ENCODE measurements at regions not wholly inside any gene's neighbourhood (a gene's known extent, or its start where the extent isn't known, plus 50 kb on each side); places are given as distances from the start of the nearest gene placed in this dataset.

- Mint-ChIP-seq H3K9me3 (peaks cover 2% of the 10 kb centered on the region), H3K27me3 (peaks cover 51% of the 10 kb centered on the region), H3K27ac (no peak overlapping the region), H3K36me3 (ENCODE audit: low read depth) (no peaks in the 10 kb centered on the region), H3K4me1 (ENCODE audit: low read depth) (no peaks in the 10 kb centered on the region), H3K4me3 (no peak overlapping the region)
- Histone ChIP-seq H3K4me1 (ENCODE audit: insufficient read depth, low read length) (no peaks in the 10 kb centered on the region), H3K36me3 (ENCODE audit: insufficient read depth, low read length) (no peaks in the 10 kb centered on the region), H3K9me3 (ENCODE audit: control insufficient read depth in 1 of 2, insufficient read depth in 1 of 2, low read length in 2 of 2) (peaks cover 0 to 21% of the 10 kb centered on the region in 2 experiments), H3K4me3 (ENCODE audit: low read length) (no peak overlapping the region), H3K27me3 (ENCODE audit: control insufficient read depth in 1 of 2, insufficient read depth in 2 of 2, low read length in 2 of 2) (peaks cover 9 to 14% of the 10 kb centered on the region in 2 experiments), H3K27ac (ENCODE audit: low read depth in 1 of 2, low read length in 2 of 2) (no peak overlapping the region)
- TF ChIP-seq, protein P1, sequence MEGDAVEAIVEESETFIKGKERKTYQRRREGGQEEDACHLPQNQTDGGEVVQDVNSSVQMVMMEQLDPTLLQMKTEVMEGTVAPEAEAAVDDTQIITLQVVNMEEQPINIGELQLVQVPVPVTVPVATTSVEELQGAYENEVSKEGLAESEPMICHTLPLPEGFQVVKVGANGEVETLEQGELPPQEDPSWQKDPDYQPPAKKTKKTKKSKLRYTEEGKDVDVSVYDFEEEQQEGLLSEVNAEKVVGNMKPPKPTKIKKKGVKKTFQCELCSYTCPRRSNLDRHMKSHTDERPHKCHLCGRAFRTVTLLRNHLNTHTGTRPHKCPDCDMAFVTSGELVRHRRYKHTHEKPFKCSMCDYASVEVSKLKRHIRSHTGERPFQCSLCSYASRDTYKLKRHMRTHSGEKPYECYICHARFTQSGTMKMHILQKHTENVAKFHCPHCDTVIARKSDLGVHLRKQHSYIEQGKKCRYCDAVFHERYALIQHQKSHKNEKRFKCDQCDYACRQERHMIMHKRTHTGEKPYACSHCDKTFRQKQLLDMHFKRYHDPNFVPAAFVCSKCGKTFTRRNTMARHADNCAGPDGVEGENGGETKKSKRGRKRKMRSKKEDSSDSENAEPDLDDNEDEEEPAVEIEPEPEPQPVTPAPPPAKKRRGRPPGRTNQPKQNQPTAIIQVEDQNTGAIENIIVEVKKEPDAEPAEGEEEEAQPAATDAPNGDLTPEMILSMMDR (IDR thresholded peaks at IDR 0.05) = no peak
- ChIA-PET POLR2A (no interaction called here), CTCF (no interaction called here)
- intact Hi-C loops (cut with DNase I, micrococcal nuclease) = no loop called here
- DNase-seq (no peak), ATAC-seq (ENCODE audit: poor library complexity) (no peak)
Measured at GRCh38 chr7:131949659-131950058, 393.2 kb upstream of the PODXL start.

DNA sequence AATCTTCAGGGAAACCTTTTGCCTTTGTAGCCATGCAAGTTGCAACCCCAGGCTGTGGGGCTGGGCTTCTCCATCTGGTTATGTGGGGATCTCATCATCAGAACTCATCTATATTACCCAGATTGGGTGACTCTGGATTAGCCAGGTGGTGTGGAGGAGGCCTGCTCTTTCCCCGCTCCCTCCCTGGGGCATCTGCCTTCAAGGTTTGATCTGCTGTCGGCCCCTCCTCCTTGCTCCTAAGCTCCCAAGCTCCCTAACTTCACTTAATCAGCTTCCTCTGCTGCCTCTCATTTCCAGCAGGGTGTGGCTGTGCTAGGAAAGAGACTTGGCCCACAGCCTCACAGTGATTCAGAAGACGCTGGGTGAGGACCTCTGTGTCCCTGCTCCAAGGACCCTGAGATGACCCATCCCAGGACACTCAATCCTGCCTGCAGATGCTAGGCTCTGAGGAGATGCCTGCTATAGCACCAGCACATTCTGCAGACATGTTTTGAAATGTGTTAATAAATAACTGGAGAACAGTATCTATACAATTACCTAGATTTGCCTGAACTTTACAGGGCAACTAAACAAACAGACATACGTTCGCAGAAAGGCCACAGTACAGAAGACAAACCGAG is 392.1 kb upstream of the PODXL start:
- no peaks in the 10 kb centered on the region for H3K4me1 ChIP-seq (ENCODE audit: insufficient read depth, low read length)
- peaks cover 2% of the 10 kb centered on the region for H3K9me3 Mint-ChIP-seq
- no peaks in the 10 kb centered on the region for H3K36me3 Mint-ChIP-seq (ENCODE audit: low read depth)
- DNase-seq = no peak
- CTCF ChIA-PET = no interaction called here
- intact Hi-C loops (cut with DNase I, micrococcal nuclease) = no loop called here
- H3K4me3 ChIP-seq (ENCODE audit: low read length) = no peak overlapping the region
- no peak overlapping the region for H3K27ac ChIP-seq (ENCODE audit: low read depth in 1 of 2, low read length in 2 of 2)
- peaks cover 0 to 25% of the 10 kb centered on the region in 2 experiments for H3K9me3 ChIP-seq (ENCODE audit: control insufficient read depth in 1 of 2, insufficient read depth in 1 of 2, low read length in 2 of 2)
- H3K27me3 Mint-ChIP-seq = peaks cover 62% of the 10 kb centered on the region
- POLR2A ChIA-PET = no interaction called here
- no peak for ATAC-seq (ENCODE audit: poor library complexity)
- no peaks in the 10 kb centered on the region for H3K36me3 ChIP-seq (ENCODE audit: insufficient read depth, low read length)
- H3K27ac Mint-ChIP-seq = no peak overlapping the region
- H3K4me1 Mint-ChIP-seq (ENCODE audit: low read depth) = no peaks in the 10 kb centered on the region
- H3K27me3 ChIP-seq (ENCODE audit: control insufficient read depth in 1 of 2, insufficient read depth in 2 of 2, low read length in 2 of 2) = peaks cover 9 to 18% of the 10 kb centered on the region in 2 experiments
- H3K4me3 Mint-ChIP-seq = no peak overlapping the region
- TF ChIP-seq, protein P1 (IDR thresholded peaks at IDR 0.05) = no peak

DNA sequence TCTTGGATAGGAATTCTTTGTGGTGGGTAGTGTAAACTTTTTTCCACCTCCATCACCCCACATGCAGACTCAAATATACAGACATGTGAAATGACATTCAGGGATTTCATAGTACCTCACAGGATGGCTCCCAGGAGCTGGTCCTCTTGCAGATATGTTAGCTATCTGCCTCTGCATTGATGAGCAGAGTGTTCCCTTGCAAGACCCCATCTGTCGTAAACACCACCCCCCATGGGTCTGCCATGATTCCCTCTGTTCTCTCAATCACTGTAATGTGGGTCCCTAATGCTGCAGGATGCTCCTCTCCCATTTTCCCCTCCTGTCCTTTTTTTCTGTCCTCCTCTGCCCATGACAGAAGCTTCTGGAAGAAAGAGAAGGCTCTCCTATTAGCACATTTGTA is 391.2 kb upstream of the PODXL start:
- Mint-ChIP-seq H3K27me3 (peaks cover 67% of the 10 kb centered on the region), H3K9me3 (peaks cover 2% of the 10 kb centered on the region), H3K36me3 (ENCODE audit: low read depth) (no peaks in the 10 kb centered on the region), H3K4me1 (ENCODE audit: low read depth) (no peaks in the 10 kb centered on the region), H3K4me3 (no peak overlapping the region), H3K27ac (no peak overlapping the region)
- ATAC-seq (ENCODE audit: poor library complexity) (no peak), DNase-seq (no peak)
- peaks cover 0 to 25% of the 10 kb centered on the region in 2 experiments for H3K9me3 ChIP-seq (ENCODE audit: control insufficient read depth in 1 of 2, insufficient read depth in 1 of 2, low read length in 2 of 2)
- POLR2A ChIA-PET = no interaction called here
- CTCF ChIA-PET = no interaction called here
- no peak overlapping the region for H3K4me3 ChIP-seq (ENCODE audit: low read length)
- TF ChIP-seq, protein P1 (IDR thresholded peaks at IDR 0.05) = no peak
- H3K27ac ChIP-seq (ENCODE audit: low read depth in 1 of 2, low read length in 2 of 2) = no peak overlapping the region
- intact Hi-C loops (cut with DNase I, micrococcal nuclease) = no loop called here
- H3K4me1 ChIP-seq (ENCODE audit: insufficient read depth, low read length) = no peaks in the 10 kb centered on the region
- peaks cover 9 to 18% of the 10 kb centered on the region in 2 experiments for H3K27me3 ChIP-seq (ENCODE audit: control insufficient read depth in 1 of 2, insufficient read depth in 2 of 2, low read length in 2 of 2)
- H3K36me3 ChIP-seq (ENCODE audit: insufficient read depth, low read length) = no peaks in the 10 kb centered on the region
